GM10266 (cell line): ENCODE measurements at regions not wholly inside any gene's neighbourhood (a gene's known extent, or its start where the extent isn't known, plus 50 kb on each side); places are given as distances from the start of the nearest gene placed in this dataset.

Experiments used
- DNase-seq: peaks from one replicate; pipeline ENCODE4 v3.0.0; 2012; ENCODE audit errors: extremely low spot score
- CTCF ChIP-seq: IDR thresholded peaks from 2 replicates; pipeline ENCODE4 v1.5.1; 2012; ENCODE audit warnings: mild to moderate bottlenecking, low read depth; ENCODE audit not compliant: control insufficient read depth, insufficient read depth; ENCODE audit errors: missing control alignments

GRCh38 chr10:4532467-4532866 lies 293.5 kb upstream of the AKR1E2 start:
- TF ChIP-seq CTCF: no peak
- no peak for DNase-seq

GRCh38 chr10:4532011-4532410 lies 294.0 kb upstream of the AKR1E2 start:
- no peak for TF ChIP-seq CTCF

GRCh38 chr10:4529266-4529665 lies 296.7 kb upstream of the AKR1E2 start:
- DNase-seq: no peak
- TF ChIP-seq CTCF: no peak

More at GRCh38 chr10:4532011-4532410, 294.0 kb upstream of the AKR1E2 start:
- DNase-seq: no peak

GRCh38 chr10:4527281-4527970 lies 298.6 kb upstream of the AKR1E2 start:
- no peak for DNase-seq
- TF ChIP-seq CTCF: no peak

- no peak for DNase-seq
- no peak for TF ChIP-seq CTCF
Measured at GRCh38 chr10:4526311-4526731, 299.7 kb upstream of the AKR1E2 start.

GRCh38 chr10:4525103-4525502 lies 300.9 kb upstream of the AKR1E2 start:
- DNase-seq: no peak
- no peak for TF ChIP-seq CTCF

- TF ChIP-seq CTCF: no peak
- no peak for DNase-seq
Measured at GRCh38 chr10:4522296-4523000, 303.6 kb upstream of the AKR1E2 start.
